GM21381 (cell line): ENCODE measurements at regions not wholly inside any gene's neighbourhood (a gene's known extent, or its start where the extent isn't known, plus 50 kb on each side); places are given as distances from the start of the nearest gene placed in this dataset.

ENCODE experiments used
- ATAC-seq: cut with Tn5 transposase; IDR thresholded peaks from one replicate; pipeline ENCODE4 v1.9.1; 2021; ENCODE audit warnings: mild to moderate bottlenecking, moderate library complexity; ENCODE audit not compliant: unreplicated experiment

DNA sequence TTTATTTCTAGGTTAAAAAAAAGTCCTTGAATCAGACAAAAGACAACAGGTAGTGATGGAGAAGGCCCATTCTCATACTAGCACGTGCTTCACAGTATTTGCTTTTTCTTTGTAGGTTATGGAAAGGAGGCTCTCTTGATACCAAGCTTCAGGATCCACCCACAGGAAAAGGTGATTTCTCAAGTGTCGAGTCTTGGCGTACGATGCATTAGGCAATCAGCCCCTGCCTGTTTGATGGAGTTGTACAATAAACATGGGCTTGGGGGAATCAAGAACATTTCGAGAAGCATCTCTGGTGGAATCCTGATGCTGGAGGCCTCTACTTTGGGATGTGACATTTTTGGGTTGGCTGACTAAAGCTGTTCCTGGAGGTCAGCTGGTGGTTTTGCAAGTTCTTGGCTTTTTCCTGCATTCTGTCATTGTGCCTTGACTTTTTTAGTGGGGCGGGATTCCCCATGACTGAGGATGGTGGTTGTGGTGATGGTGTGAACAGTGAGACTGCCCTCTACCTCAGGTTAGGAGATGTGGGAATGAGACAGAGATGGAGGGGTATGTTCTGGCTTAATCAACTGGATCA, 231.5 kb upstream of the SPRED2 start:
- ATAC-seq = no peak

DNA sequence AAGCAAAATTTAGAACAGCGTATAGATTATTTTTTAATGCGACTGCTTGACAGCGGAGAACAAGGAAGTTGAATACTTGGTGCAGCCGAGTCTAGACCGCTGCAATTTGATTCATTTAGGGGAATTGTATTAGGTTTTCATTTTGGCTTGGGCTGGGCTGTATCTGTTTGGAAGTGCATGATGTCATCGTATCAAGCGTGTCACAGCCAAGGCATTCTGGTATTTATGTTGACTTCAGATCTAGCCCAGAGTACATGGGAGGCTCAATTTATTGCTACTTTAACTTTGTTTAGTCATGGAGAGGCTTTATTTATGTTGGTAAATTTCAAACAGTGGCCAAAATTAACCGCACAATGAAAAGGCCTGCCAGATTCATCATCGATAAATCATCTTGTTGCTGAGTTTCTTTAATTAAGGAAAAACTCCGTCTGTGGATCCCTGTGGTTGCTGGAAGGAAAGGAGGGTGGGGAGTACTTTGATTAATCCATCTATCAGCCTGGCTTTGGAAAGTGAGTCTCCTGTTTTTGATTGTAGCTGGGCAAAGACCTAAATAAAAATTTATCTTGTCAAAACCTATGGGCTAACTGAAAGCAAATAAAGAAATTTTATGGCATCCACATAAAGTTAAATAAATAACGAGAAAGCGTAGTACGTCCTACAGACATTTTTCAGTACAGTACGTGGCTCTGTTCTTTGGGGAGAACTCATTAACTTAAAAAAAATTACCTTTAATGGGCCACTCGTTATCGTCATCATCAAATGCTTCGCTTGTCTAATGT, 230.4 kb upstream of the SPRED2 start:
- ATAC-seq = no peak

DNA sequence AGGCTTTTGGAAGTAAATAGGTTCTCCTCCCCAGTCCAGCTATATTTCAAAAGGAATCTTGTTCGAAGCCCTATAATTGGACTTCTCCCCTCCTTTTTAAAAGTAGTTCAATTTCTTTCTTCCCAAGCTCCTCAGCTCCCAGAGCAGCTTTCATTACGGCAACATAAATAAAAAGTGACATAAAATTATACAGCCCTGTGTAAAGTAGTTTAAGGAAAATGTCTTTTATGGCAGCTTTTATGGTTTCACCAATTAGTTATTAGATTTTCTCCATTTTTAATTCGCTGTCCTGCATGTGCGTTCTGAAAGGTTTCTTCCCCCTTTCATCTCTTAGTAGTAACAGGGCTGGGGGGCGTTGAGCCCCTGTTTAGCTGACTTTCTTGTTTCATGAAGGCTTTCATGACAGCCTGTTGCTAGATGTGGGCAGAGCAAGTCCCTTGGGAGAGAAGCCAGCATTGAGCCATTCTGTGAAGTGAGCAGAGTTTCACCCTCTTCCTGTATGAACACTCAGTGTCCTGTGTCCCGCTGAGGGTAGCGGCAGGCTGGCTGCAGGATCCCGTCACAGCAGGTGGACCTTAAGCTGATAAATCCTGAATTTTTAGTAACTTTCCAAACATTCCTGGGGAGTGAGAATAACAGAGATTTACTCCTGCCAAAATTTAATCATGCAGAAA, 229.7 kb upstream of the SPRED2 start:
- ATAC-seq = no peak

DNA sequence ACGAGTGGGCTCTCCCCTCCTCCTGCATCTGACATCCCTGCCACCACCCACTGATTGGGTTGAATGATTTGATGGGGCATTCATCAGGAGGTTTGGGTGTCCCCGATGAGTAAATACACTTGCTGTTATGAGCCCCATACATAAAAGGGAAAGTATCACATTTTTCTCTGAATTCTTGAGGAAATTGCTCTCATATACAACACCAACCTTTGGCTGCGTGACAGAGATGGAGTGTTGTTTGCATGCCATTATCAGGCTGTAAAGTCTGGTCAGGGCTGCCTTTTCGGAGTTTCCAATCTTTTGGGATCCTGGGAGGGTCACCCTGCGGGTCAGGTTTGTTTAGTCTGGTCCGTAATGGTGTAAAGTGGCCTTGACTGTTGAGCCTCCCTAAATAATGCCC, 227.9 kb upstream of the SPRED2 start:
- ATAC-seq = no peak

DNA sequence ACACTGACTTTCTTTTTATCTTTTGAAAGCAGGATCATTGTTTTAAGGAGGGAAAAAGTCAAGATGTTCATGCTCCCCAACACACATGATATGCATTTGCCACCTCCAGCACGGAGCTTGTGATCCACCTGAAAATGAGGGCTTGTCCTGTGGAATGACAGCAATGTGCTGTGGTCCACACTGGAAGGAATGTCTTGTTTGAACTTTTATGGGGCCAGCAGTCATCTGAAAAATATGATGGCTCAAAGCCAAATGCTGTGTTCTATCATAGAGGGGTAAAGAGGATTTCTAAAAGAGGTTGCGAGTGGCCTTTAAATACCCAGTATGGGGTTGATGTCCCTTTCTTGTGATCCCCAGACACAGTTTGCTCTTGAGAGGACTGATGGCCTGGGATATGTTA, 226.5 kb upstream of the SPRED2 start:
- ATAC-seq = no peak

DNA sequence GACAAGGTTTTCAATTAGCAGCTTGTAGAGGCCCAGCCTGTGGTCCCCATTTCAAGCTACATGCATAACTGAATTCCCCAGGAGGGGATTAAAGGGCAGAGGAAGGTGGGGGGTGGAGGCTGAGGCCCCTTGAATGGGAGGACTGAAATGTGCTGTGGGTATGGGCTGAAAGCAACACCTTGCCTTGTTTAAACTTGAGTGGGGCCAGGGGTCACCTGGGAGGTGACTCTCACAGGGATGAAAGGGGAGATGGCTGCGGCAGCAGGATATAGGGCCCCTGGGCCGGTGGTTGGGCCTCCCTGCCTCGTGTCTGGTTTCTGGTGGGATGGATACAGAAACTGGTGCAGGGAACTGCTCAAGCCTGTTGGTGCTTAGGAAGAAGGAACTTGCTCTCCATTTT, 225.9 kb upstream of the SPRED2 start:
- ATAC-seq = no peak

DNA sequence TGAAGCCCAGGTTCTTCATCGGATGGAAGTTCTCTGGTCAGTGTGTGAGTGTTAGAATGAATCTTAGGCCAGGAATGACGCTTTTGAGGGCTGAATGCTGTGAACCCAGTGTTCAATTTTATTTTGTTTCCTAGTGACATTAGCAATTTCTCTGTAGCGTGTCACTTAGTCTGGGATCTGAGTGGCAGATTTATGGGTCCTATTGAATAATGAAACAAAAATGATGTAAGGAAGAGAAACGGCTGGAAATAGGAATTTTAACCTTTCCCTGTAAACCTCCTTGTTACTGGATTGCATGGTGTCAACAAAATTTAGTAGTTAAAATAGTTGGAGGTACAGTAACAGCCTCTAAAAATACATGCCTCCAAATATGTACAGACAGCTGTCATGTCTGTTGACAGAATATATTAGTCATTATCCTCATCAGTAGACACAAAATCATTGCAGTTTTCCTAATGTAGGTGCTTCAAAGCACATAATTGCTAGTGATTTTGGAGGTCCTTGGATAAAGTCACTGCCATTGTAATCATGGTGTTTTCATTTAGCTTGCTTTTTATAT, 223.8 kb upstream of the SPRED2 start:
- ATAC-seq = no peak

DNA sequence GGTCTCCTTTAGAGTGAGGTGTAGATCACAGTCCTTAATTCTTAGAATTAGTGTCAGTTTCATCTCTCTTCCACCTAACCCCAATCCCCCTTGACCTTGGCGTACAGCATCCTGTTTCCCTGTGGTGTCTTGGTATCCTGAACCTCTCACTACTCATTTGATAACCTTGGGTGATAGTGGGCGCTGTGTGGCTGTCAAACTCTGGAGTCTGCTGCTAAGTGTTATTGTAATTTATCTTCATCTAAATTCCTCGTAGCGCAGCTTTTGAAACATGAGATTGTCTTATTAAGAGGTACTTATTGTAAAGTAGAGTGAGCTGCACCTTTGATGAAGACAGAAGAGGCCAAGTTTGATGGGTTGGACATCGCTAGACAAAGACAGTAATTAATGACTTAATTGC, 222.6 kb upstream of the SPRED2 start:
- no peak for ATAC-seq

DNA sequence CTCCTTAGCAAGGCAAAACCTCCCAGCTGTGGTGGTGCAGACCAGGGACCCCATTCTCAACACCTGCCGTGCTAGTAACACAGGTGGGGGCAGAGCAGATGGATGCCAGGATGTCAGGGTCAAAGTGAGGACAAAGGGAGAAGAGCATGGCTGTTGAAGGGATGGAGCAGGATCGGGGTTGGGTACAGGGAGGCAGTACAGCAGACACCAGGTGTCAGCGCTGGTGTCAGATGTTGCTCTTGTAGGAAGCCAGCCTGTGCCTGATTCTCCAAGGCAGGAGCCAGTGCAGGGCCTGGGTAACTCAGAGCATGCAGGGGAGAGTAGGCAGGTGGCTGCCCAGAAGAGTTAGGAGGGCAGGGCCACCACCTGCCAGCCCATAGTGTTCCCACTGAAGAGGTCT, 222.1 kb upstream of the SPRED2 start:
- no peak for ATAC-seq

DNA sequence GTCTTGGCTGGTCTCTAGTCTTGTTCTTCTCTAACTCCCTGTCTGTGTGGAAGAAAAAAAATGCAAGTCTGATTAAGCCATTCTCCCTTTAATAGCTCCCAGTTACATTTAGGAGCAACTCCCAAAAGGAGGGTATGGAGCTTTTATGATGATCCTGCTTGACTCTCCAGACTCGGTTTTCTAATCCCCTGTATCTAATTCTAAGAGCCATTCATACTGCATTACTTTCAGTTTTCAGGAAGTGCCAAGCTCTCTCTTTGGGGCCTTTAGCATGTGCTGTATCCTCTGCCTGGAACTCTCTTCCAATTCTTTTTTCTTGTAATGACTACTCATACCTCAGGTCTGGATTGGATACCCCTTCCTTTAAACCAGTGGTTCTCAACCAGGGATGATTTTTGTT, 219.7 kb upstream of the SPRED2 start:
- ATAC-seq = no peak

DNA sequence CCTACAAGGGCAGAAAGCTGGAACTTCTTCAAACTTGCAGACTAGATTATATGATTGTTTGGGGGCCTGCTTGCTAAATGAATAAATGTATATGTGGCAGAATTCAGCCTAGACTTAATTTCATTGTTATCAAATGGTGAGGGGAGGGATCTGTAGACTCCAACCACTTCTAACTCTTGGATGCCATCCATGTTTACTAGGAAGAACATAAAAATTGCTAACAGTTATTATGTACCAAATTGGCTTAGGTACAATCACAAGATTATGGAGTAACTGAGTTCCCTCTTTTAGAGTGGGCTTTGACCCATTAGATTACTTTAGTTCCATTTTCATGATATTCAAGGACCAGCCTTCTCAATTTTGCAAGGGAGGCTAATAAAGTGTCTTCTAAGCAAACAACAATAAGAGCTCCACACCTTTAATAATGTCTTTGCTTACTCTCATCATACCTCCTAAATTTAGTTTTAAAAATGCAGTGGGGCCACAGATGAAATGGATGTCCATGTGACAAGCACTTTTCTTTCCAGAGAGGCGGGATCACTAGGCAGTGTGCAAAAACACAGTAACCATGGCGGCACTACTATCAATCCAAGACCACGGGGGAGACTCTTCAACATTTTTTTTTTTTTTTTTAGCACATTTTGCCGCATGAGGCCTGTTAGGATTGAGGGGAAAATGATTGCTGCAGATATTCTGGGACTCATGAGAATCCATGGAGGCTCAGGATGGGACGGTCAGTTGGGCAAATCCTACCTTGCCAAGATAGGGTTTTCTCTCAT, 217.6 kb upstream of the SPRED2 start:
- no peak for ATAC-seq

DNA sequence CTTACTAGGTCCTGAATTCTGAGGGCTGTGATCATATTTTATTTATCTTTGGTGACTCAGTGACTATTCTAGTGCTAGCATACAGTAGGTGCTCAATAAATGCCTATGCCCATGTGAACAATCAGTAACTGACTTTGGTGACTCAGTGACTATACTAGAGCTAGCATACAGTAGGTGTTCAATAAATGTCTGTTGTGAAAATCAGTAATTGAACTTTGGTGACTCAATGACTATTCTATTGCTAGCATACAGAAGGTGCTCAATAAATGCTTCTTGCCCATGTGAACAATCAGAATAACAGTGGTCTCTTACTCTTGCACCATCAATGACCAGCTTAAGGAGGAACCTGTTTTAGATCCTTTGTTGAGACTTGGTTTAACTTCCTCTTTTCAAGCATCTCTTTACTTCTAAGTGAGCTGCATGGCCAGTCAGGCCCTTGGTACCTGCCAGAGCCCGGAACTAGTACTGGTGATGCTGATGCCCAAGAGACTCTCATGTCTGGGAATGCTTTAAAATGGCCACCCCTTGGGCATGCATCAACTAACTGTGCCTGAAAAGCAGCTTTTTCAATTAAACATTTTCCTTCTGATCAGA, 214.9 kb upstream of the SPRED2 start:
- ATAC-seq = no peak

DNA sequence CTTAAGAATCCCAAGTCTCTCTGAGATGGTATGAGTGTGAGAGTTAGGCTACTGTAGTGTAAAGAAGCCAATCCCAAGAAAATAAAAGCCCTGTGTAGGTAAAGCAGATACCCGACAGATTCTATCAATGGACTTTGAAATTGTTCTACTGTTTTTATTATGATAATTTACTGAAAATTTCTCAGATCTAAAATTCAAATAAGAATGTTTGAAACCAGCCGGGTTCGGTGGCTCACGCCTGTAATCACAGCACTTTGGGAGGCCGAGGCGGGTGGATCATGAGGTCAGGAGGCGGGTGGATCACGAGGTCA, 208.3 kb upstream of the SPRED2 start:
- ATAC-seq = no peak

DNA sequence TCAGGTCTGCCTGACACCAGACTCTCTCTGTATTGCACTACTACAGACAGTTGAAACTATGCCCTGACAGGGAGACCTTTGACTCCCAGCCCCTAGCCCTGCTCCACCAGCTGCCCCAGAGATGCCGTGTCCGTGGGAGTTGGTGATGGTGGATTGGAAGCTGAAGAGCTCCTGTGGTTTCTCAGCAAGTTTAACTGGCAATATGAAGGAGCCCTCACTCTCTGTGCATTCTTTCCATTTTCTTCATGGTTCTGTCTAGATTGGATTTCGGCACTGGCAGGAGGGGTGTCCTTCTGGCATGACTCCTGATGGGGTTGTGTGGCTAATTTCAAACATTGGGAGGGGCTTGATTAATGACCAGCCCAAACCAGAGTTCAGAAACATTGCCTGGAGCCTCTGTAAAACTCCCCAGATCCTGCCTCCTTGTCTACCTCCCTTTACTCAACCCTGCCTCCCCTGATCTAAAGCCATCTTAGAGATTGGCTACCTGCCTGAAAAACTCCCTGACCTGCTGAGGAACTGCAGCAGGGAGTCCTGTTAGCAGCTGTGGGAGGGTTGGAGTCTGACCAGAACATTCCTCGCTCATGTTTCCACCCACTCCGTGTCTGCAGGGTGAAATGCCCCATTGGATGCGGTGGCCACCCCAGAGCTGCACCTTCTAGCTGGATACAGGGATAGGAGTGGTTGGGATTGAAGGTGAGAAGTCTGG, 206.9 kb upstream of the SPRED2 start:
- no peak for ATAC-seq

DNA sequence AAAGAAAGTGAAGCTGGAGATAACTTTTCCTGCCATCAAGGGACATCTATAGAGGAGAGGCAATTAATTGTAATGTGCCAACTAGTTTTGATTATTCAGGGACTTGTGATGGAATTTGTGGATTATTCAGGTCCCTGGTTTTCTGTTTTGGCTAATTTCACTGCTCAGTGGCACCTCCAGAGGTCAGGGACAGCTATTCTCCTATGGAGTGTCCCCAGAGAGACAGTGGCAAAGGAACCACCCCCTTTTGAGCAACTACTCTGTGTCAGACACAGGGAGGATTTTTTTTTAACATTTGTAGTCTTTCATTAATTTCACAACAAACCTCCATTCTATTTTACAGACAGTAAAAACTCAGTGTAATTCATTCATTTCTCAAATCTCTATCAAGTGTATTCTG, 206.0 kb upstream of the SPRED2 start:
- no peak for ATAC-seq

DNA sequence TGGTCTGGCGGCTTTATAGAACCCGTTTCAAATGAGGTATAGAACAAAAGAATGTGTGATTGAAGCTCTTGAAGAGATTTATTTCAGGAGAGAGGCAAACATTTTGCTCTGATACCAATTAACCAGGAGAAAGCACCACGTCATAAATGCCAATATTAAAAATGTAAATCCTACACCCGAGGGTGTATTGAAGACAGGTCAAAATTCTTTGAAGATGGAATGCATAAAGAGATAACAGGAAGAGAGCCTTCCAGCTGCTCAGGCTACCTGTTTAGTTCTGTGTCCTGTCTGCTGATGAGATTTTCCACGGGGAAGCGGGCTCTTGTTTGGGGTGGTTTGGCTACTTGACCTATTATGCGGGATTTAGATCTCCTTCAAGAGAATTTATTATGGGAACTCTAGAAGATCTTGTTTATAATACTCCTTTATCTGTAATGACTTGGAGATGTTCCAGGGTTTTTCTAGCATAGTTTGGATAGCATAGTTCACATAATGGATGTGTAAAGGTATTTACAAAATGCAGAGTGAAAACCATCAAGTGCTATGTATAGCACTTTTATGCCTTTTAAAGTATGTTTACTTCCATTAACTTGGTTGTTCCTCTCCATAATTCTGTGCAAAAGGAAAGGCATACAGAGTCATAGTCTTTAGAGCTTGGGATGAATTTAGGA, 204.5 kb upstream of the SPRED2 start:
- no peak for ATAC-seq

DNA sequence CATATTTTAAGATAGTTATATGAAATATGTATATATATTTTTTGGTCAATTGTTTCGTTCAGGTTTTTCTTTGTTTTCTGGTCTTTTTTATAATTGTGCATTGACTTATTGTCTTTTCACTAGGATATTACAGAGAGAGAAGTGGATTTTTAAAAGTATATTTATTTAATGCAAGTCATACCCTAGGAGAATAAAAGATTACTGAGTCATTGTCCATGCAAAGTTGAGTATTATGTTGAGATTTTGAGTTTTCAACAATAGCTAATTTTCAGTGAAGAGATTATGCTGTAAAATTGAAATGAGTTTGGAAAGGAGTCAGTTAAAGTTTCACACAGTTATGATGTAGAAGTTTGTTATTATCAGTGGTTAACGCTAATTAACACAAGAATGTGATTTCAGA, 203.6 kb upstream of the SPRED2 start:
- no peak for ATAC-seq

DNA sequence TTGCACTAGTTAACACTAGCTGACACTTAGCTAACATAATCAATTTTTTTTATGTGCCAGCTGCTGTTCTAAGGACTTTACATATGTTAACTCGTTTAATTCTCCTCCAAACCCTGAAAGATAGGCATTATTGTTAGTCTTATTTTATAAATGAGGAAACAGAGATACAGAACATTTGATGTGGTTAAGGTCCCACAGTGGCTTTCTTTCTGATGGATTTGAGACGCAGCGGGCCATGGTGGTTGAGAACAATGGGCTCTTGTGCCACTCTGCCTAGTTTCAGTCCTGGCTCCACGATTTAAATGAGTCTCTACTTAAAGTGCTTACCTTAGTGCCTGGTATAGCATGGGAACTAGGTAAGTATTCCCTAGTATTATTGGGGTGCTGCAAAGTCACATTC, 201.9 kb upstream of the SPRED2 start:
- no peak for ATAC-seq

DNA sequence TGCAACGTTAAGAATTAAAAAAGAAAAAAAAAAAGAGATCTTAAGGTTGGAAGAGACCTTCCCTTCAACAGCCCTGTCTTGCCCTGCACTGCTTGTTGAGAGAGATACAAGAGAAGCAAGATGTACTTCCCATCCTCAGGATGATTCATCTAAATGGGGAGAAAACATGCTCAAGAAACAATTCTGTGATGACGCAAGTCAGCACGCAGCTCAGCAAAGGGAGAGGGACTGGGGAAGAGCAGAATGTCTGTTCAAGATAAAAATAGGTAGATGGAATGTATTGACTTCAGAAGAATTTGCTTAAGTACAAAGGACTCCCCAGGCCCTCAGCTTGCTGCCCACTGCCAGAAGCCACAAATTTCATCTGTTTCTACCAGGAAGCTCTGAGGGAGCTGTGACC, 198.2 kb upstream of the SPRED2 start:
- ATAC-seq = no peak

DNA sequence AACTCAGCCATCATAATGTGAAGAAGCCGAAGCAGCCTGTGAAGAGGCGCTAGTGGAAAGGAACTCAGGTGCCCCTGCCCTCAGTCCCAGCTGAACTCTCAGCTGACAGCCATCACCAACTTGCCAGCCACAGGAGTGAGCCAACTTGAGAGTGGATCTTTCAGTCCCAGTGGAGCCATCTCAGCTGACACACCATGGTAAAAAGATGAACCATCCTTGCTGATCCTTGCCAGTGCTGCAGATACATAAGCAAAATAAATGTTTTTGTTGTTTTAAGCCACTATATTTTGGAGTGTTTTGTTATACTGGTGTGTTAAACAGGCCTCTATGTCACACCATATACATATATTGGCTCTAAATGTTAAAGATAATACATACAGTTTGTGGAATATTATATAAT, 195.8 kb upstream of the SPRED2 start:
- no peak for ATAC-seq
